A673 (cell line): ENCODE measurements at regions not wholly inside any gene's neighbourhood (a gene's known extent, or its start where the extent isn't known, plus 50 kb on each side); places are given as distances from the start of the nearest gene placed in this dataset.

Source experiments
- CTCF ChIP-seq: fragments of 300-800, 200-600 bp; sonication (generic); conservative IDR thresholded peaks from 2 replicates; pipeline ENCODE4 v1.5.1; 2017; ENCODE audit warnings: low read depth, mild to moderate bottlenecking, antibody characterized with exemption, low read length, moderate library complexity, mixed read lengths
- EZH2 ChIP-seq: fragments of 200-600 bp; sonication (generic); IDR thresholded peaks from 2 replicates; pipeline ENCODE4 v1.6.1; 2017; ENCODE audit warnings: borderline replicate concordance, low read depth, mild to moderate bottlenecking, mixed read lengths, antibody characterized with exemption, low read length; ENCODE audit not compliant: poor library complexity, severe bottlenecking

DNA sequence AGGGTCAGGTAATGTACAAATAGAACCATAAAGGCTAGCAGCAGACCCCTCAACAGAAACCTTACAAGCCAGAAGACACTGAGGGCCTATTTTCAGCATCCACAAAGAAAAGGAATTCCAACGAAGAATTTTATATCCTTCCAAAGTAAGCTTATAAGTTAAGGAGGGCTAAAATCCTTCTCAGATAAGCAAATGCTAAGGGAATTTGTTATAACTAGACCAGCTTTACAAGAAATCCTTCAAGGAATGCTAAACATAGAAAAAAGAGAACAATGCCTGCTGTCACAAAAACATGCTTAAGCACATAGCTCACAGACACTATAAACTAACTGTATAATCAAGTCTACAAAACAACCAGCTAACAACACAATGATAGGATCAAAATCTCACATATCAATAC, 130.7 kb upstream of the RPL10L start:
- no peak for TF ChIP-seq CTCF
- no peak for TF ChIP-seq EZH2
